ENCODE measurements at regions not wholly inside any gene's neighbourhood (a gene's known extent, or its start where the extent isn't known, plus 50 kb on each side); places are given as distances from the start of the nearest gene placed in this dataset.

- DNase-seq (ENCODE audit: low read depth in 4 of 4, low spot score in 1 of 4) = no peak
Observed at GRCh38 chr2:3100386-3100785, 277.2 kb downstream of the EIPR1 start.

- no peak for DNase-seq (ENCODE audit: low read depth in 4 of 4, low spot score in 1 of 4)
Observed at GRCh38 chr2:3099860-3100234, 277.8 kb downstream of the EIPR1 start.

DNA sequence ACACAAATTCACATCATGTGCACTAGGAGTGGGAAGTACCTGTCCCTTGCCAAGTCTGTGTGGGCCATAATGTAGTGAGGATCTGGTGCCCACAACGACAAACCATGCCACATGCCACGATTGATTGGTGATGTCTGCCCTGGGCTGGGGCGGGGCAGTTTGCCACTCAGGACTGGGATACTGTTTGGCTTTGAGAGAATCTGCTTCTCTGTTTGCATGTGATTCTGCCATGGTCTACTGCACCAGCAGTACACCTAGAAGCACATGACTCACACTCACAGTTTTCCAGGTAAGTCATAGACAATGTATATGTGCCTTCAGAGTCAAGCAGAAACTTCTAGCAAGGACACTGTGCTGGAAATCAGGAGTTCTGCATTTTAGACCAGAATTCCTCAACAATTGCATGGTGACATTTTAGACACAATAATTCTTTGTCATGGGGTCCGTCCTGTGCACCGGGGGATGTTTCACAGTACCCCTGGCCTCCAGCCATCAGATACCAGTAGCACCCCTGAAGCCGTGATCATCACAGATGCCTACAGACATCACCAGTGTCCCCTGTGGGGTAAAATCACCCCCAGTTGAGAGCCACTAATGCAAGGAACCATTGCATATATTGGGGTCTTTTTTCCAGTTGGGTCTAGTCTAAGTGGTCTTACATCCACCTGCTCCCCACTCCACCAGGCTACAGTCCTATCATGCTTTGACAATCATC is 278.3 kb downstream of the EIPR1 start:
- no peak for DNase-seq (ENCODE audit: low read depth in 4 of 4, low spot score in 1 of 4)

- no peak for DNase-seq (ENCODE audit: low read depth in 4 of 4, low spot score in 1 of 4)
Observed at GRCh38 chr2:3098231-3098630, 279.4 kb downstream of the EIPR1 start.

- DNase-seq (ENCODE audit: low read depth in 4 of 4, low spot score in 1 of 4) = no peak
Observed at GRCh38 chr2:3097804-3098203, 279.8 kb downstream of the EIPR1 start.

DNA sequence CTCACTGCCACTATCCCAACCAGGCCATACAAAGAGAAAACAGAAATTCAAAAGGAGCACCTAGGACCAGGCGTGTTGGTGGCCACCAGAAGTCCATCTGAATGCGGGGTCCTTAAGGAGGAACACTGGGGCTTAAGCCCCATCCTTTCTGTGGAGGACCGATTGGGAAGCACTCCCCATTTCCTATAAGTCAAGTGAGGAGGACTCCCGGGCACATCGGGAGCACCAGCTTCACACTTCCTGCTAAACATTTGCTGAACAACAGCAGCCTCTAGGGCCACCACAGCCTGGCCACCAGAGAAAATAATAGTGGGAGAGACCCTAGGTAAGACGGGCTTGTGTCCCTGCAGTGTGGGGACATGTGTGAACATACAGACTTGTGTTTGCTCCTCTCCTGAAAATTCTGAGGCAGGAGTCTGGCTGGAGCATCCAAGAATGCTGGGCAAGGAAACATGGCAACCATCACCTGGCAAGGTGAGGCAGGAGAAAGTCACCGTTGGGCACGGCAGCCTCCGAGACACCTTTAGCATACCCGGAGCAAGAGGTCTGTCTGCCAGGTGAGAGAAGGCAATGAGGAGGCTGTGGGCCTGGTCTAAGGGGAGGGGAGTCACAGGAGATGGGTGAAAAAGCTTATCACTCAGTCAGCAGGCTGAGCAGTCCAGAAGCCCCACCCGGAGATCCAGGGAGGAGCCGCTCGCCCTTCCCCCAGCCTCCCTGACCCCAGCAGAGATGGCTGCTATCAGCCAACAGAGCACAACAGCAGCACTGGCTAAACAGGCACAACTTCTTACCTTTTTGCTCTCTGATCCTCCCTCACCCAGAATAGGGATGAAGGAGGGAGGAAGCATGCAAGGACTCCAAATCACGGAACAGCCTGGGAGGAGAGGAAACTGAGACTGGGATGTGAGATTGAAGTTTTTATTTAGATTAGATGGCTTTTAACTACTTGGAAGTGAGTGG is 282.3 kb downstream of the EIPR1 start:
- no peak for DNase-seq (ENCODE audit: low read depth in 4 of 4, low spot score in 1 of 4)

GRCh38 chr2:3094318-3094717 is 283.3 kb downstream of the EIPR1 start:
- no peak for DNase-seq (ENCODE audit: low read depth in 4 of 4, low spot score in 1 of 4)

DNA sequence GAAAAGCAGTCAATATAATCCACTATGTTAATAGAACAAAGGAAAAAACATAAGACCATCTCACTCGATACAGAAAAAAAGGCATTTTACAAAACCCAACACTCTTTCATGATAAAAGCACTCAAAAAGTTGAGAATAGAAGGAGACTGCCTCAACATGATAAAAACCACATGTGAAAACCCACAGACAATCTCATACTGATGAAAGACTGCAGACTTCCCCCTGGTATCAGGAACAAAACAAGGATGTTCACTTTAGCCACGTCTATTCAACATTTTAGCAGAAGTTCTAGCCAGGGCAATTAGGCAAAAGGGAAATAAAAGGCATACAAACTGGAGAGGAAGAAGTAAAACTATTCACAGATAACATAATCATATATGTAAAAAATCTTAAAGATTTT is 285.9 kb downstream of the EIPR1 start:
- DNase-seq (ENCODE audit: low read depth in 4 of 4, low spot score in 1 of 4) = no peak

- no peak for DNase-seq (ENCODE audit: low read depth in 4 of 4, low spot score in 1 of 4)
Observed at GRCh38 chr2:3082705-3083104, 294.9 kb downstream of the EIPR1 start.

- no peak for DNase-seq (ENCODE audit: low read depth in 4 of 4, low spot score in 1 of 4)
Observed at GRCh38 chr2:3079959-3080948, 297.4 kb downstream of the EIPR1 start.

DNA sequence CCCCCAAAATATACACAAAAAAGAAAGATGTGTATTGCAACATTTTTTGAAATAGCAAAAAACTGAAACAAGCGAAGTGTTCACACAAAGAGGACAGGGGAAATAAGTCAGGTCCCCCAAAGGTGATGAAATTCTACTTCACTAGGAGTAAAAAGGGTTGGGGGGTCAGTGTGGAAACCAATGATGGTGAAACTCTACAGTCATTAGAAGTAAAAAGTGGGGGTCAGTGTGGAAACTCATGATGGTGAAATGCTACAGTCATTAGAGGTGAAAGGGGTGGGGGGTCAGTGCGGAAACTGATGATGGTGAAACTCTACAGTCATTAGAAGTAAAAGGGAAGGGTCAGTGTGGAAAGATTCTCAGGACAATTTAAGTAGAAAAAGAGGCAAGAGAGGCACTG is 298.2 kb downstream of the EIPR1 start:
- DNase-seq (ENCODE audit: low read depth in 4 of 4, low spot score in 1 of 4) = no peak

DNA sequence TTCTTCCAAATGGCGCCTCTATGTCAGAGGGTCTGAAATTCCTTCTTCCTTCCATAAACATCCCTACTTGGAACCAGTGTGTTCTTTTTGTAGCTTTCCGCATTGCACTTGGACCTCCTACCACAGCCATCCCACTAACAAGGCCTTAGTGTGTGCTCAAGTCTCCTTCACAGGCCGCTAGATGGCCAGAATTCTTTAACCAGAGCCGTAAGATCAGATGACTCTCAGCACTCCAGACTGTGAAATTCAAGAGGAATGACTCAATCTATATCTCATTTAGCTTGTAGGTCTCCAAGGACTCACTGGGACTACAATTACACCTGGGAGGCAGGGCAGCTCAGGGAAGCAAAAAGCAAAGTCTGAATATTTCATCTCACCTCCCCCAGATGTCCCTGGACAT is 298.9 kb downstream of the EIPR1 start:
- DNase-seq (ENCODE audit: low read depth in 4 of 4, low spot score in 1 of 4) = no peak

DNA sequence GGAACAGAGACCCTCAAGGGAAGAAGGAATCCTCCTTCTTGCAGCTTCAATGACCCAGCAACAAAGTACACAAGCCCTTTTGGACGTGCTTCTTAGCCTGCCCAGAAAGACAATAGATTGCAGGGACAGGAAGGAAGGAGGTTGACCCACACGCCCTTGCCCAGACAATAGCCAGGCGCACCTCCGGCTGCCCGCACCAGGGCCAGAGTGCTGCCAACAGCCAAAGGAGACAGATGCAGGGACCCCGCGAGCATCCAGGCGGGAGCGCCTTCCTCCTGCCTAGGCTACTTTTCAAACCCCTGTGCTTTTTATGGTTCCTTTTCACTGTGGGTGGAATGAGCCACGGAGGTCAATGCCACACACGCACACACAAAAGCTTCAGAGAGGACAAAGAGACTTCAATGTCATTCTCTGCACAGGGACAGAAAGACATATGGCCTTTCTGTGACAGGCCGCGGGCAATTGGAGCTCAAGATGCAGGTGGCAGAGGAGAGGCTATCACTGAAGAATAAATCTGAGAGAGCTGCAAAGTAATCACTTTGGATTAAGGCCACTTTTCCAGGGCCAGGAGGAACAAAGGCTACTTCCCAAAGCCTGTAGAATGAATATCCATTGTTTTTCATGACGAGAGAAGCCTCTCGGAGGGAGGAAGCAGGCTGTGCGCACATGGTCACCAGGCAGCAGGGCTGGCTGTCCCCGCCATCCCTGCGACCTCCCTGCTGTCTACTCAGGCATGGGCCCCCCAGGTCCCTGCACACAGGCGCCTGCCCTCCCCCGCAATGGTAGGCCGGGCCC is 300.6 kb downstream of the EIPR1 start:
- DNase-seq (ENCODE audit: low read depth in 4 of 4, low spot score in 1 of 4) = no peak

DNA sequence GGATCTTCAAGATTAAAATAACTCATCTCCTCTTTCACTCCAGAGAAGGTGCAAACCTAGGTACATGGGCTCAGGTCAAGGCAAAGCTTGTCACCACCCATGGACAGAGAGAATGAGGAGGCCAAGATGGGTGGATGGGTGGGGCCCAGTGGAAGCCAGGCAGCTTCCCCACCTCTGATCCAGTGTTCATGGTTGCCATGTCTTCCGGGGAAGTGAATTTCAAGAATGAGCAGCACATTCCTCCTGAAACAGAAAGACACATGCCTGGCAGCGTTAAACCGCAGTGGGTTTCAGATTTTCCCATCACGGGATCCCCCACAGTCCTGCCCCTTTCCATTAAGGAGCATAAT is 301.7 kb downstream of the EIPR1 start:
- no peak for DNase-seq (ENCODE audit: low read depth in 4 of 4, low spot score in 1 of 4)

- DNase-seq (ENCODE audit: low read depth in 4 of 4, low spot score in 1 of 4) = no peak
Observed at GRCh38 chr2:3075316-3075990, 302.2 kb downstream of the EIPR1 start.

- DNase-seq (ENCODE audit: low read depth in 4 of 4, low spot score in 1 of 4) = no peak
Observed at GRCh38 chr2:3073704-3074103, 303.9 kb downstream of the EIPR1 start.

- DNase-seq (ENCODE audit: low read depth in 4 of 4, low spot score in 1 of 4) = no peak
Observed at GRCh38 chr2:3073041-3073595, 304.5 kb downstream of the EIPR1 start.

DNA sequence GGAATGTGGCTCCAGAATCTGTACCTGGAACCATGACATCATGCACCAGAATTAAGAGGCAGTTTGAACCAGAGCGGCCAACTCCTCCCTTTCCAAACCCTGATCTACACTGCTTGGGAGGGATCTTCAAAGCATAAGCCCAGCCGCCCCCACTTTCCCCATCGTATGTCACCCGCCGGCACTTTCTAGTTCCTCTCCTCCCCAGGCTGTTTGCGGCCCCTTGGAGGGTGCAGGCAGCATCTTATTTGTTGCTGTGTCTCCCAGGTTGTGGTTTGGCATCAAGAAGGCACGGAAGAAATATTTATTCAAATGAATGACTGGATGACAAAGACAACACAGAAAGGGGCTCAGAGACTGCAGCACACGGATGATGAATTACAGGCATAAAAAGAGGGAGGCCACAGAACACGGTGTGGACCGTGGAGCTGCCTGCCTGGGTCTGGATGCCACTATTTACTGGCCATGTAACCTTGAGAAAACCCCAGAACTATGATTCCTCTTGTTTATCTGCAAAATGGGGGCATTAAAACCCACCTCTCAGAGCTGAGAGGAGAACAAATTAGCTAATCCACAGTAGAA is 305.8 kb downstream of the EIPR1 start:
- DNase-seq (ENCODE audit: low read depth in 4 of 4, low spot score in 1 of 4) = no peak

- no peak for DNase-seq (ENCODE audit: low read depth in 4 of 4, low spot score in 1 of 4)
Observed at GRCh38 chr2:3066831-3067230, 310.8 kb downstream of the EIPR1 start.
